Peyer's patch (tissue), 4 donors: ENCODE measurements at regions not wholly inside any gene's neighbourhood (a gene's known extent, or its start where the extent isn't known, plus 50 kb on each side); places are given as distances from the start of the nearest gene placed in this dataset.

Experiments used
- DNase-seq, 3 donors: peaks; one replicate each; pipeline ENCODE4 v3.0.0-alpha.2; 2017 to 2019
- H3K27ac ChIP-seq, 4 donors: fragments of 200-600 bp; sonication (generic); one replicate each; pipeline ENCODE4 v1.5.1; 2016 to 2019
- H3K27me3 ChIP-seq, 2 donors: fragments of 200-600 bp; sonication (generic); one replicate each; pipeline ENCODE4 v1.5.1; 2019
- H3K36me3 ChIP-seq, 3 donors: fragments of 200-600 bp; sonication (generic); one replicate each; pipeline ENCODE4 v1.5.1; 2016 to 2019
- H3K4me1 ChIP-seq, 4 donors: fragments of 200-600 bp; sonication (generic); one replicate each; pipeline ENCODE4 v1.5.1; 2016 to 2019
- H3K4me3 ChIP-seq, 4 donors: fragments of 200-600 bp; sonication (generic); 1 replicate in 3 of 4; 2 replicates in 1 of 4; pipeline ENCODE4 v1.5.1; 2016 to 2019; ENCODE audit warnings: mild to moderate bottlenecking in 1 of 4
- H3K9me3 ChIP-seq, 4 donors: fragments of 200-600 bp; sonication (generic); one replicate each; pipeline ENCODE4 v1.5.1; 2016 to 2019; ENCODE audit warnings: mild to moderate bottlenecking in 1 of 4
- POLR2A ChIP-seq, 2 donors: fragments of 450-650 bp; IDR thresholded peaks; one replicate each; pipeline ENCODE4 v1.5.1; 2017; ENCODE audit warnings: antibody characterized with exemption in 2 of 2, mild to moderate bottlenecking in 2 of 2, moderate library complexity in 2 of 2
- TF ChIP-seq, protein P1 (sequence below), 6 experiments: fragments of 450-650 bp in 4 of 6; fragments of 200-600 bp in 2 of 6; sonication (generic) in 1 of 6; IDR thresholded peaks; one replicate each; pipeline ENCODE4 v1.5.1; 2017 to 2019; ENCODE audit warnings: antibody characterized with exemption in 6 of 6, mild to moderate bottlenecking in 3 of 6, moderate library complexity in 1 of 6

- Histone ChIP-seq H3K4me3 (no peak overlapping the region), H3K27me3 (no peaks in the 10 kb centered on the region), H3K9me3 (no peaks in the 10 kb centered on the region), H3K27ac (no peak overlapping the region), H3K4me1 (no peaks in the 10 kb centered on the region), H3K36me3 (no peaks in the 10 kb centered on the region)
- DNase-seq = no peak
- TF ChIP-seq POLR2A (IDR thresholded peaks at IDR 0.05) = no peak
- TF ChIP-seq, protein P1, sequence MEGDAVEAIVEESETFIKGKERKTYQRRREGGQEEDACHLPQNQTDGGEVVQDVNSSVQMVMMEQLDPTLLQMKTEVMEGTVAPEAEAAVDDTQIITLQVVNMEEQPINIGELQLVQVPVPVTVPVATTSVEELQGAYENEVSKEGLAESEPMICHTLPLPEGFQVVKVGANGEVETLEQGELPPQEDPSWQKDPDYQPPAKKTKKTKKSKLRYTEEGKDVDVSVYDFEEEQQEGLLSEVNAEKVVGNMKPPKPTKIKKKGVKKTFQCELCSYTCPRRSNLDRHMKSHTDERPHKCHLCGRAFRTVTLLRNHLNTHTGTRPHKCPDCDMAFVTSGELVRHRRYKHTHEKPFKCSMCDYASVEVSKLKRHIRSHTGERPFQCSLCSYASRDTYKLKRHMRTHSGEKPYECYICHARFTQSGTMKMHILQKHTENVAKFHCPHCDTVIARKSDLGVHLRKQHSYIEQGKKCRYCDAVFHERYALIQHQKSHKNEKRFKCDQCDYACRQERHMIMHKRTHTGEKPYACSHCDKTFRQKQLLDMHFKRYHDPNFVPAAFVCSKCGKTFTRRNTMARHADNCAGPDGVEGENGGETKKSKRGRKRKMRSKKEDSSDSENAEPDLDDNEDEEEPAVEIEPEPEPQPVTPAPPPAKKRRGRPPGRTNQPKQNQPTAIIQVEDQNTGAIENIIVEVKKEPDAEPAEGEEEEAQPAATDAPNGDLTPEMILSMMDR (IDR thresholded peaks at IDR 0.05) = no peak
Observed at GRCh38 chrX:107502316-107502715, 52.9 kb downstream of the FRMPD3 start.

GRCh38 chrX:107504006-107504405, 54.6 kb downstream of the FRMPD3 start:
- H3K4me3 ChIP-seq = no peak overlapping the region
- no peaks in the 10 kb centered on the region for H3K27me3 ChIP-seq
- TF ChIP-seq POLR2A (IDR thresholded peaks at IDR 0.05) = no peak
- TF ChIP-seq, protein P1 (IDR thresholded peaks at IDR 0.05) = no peak
- no peaks in the 10 kb centered on the region for H3K4me1 ChIP-seq
- H3K36me3 ChIP-seq = no peaks in the 10 kb centered on the region
- H3K9me3 ChIP-seq = no peaks in the 10 kb centered on the region
- no peak for DNase-seq
- no peak overlapping the region for H3K27ac ChIP-seq

GRCh38 chrX:107505223-107505622, 55.8 kb downstream of the FRMPD3 start:
- TF ChIP-seq, protein P1 (IDR thresholded peaks at IDR 0.05) = no peak
- no peak for TF ChIP-seq POLR2A (IDR thresholded peaks at IDR 0.05)
- H3K36me3 ChIP-seq = no peaks in the 10 kb centered on the region
- H3K4me3 ChIP-seq = no peak overlapping the region
- no peaks in the 10 kb centered on the region for H3K4me1 ChIP-seq
- H3K27ac ChIP-seq = no peak overlapping the region
- DNase-seq = no peak
- no peaks in the 10 kb centered on the region for H3K9me3 ChIP-seq
- no peaks in the 10 kb centered on the region for H3K27me3 ChIP-seq

GRCh38 chrX:107506596-107507031, 57.2 kb downstream of the FRMPD3 start:
- H3K36me3 ChIP-seq = no peaks in the 10 kb centered on the region
- TF ChIP-seq, protein P1 (IDR thresholded peaks at IDR 0.05) = no peak
- TF ChIP-seq POLR2A (IDR thresholded peaks at IDR 0.05) = no peak
- H3K27me3 ChIP-seq = no peaks in the 10 kb centered on the region
- H3K9me3 ChIP-seq = no peaks in the 10 kb centered on the region
- DNase-seq = no peak
- no peaks in the 10 kb centered on the region for H3K4me1 ChIP-seq
- no peak overlapping the region for H3K27ac ChIP-seq
- H3K4me3 ChIP-seq = no peak overlapping the region

GRCh38 chrX:107507093-107507743, 57.8 kb downstream of the FRMPD3 start:
- Histone ChIP-seq H3K4me3 (no peak overlapping the region), H3K27me3 (no peaks in the 10 kb centered on the region)
- TF ChIP-seq POLR2A (IDR thresholded peaks at IDR 0.05) = no peak
- TF ChIP-seq, protein P1 (IDR thresholded peaks at IDR 0.05) = no peak

DNA sequence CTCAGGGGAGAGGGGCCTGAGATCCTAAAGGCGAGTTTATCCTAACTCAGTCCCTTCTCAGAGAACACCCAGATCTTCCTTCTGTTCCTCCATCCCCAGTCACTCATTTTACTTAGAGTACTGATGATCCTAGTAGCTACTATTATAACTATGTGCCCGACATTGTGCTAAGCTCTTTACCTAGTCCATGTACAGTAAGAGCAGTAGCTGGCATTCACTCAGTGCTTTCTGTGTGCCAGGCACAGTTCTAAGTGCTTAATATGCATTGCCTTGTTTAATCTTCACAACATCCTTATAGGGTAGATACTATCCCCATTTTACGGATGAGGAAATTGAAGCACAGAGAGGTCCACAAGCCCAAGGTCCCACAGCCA, 58.3 kb downstream of the FRMPD3 start:
- H3K4me1 ChIP-seq = no peaks in the 10 kb centered on the region
- no peak for DNase-seq
- TF ChIP-seq, protein P1 (IDR thresholded peaks at IDR 0.05) = no peak
- TF ChIP-seq POLR2A (IDR thresholded peaks at IDR 0.05) = no peak
- no peak overlapping the region for H3K4me3 ChIP-seq
- H3K9me3 ChIP-seq = no peaks in the 10 kb centered on the region
- H3K27ac ChIP-seq = no peak overlapping the region
- no peaks in the 10 kb centered on the region for H3K27me3 ChIP-seq
- no peaks in the 10 kb centered on the region for H3K36me3 ChIP-seq

More at GRCh38 chrX:107507093-107507743, 57.8 kb downstream of the FRMPD3 start:
- no peaks in the 10 kb centered on the region for H3K4me1 ChIP-seq
- DNase-seq = no peak
- H3K36me3 ChIP-seq = no peaks in the 10 kb centered on the region
- no peaks in the 10 kb centered on the region for H3K9me3 ChIP-seq
- no peak overlapping the region for H3K27ac ChIP-seq
